HG02852 (cell line): ENCODE measurements at regions not wholly inside any gene's neighbourhood (a gene's known extent, or its start where the extent isn't known, plus 50 kb on each side); places are given as distances from the start of the nearest gene placed in this dataset.

Experiments used
- ATAC-seq: cut with Tn5 transposase; IDR thresholded peaks from one replicate; pipeline ENCODE4 v1.9.1; 2021; ENCODE audit warnings: mild to moderate bottlenecking, moderate library complexity; ENCODE audit not compliant: unreplicated experiment

DNA sequence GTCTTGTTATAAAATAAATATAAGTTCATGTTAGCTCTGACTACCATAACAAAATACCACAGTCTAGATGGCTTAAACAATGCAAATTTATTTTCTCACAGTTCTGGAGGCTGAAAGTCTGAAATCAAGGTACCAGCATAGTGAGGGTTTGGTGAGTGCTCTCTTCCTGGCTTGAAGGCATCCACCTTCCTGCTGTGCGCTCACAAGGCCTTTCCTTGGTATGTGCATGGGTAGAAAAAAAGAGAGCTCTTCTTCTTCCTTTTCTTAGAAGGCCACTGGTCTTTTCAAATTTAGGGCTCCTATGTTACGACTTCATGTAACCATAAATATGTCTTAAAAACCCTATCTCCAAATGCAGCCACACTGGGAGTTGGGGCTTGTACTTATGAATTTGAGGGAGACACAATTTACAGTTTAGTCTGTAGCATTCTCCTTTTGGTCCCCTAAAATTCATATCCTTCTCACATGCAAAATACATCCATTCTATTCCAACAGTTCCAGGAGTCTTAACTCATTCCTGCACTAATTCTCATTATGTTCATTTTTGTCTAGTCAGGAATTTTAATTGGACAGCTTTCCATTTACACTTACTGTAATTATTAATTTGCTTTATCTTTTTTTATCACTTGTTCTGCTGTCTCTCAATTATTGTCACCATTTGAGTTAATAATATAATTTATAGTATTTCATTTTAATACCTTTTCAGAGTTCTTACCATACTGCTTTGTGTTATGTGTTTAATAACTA, 381.9 kb upstream of the EPHA7 start:
- ATAC-seq, result no peak

DNA sequence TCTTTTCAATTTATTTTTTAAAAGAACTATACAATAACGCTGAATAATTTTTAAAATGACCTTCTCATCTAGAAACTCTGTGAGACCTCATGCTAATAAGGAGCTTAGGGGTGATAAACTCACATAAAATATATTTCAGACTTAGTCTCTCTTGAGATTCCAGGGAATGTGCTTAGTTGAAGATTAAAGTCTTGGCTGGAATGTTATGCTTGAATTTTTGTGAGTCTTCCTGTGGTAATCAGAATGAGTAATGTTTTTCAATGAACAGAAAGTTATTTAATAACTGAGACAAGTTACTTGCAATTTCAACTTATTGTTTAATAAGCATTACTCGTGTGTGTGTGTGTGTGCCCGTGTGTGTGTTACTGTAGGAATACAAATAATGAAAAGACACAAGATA, 379.9 kb upstream of the EPHA7 start:
- no peak for ATAC-seq

DNA sequence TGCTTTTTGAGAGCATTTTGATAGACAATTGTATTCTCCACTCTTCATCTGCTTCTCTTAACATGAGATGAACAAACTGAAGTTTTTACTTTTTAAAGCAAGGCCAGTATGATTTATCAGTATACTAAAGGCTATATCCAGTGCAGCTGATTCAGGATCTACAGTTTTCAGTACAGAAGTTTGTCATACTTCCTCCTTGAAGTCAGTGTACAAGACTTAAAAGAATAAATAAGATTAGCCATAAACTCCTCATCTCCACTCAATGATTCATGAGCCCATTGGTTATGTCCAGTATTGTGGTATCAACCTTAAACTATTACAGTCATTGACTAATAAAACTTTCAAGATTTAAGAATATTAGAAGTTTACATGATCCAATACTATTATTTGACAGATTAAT, 374.8 kb upstream of the EPHA7 start:
- no peak for ATAC-seq

DNA sequence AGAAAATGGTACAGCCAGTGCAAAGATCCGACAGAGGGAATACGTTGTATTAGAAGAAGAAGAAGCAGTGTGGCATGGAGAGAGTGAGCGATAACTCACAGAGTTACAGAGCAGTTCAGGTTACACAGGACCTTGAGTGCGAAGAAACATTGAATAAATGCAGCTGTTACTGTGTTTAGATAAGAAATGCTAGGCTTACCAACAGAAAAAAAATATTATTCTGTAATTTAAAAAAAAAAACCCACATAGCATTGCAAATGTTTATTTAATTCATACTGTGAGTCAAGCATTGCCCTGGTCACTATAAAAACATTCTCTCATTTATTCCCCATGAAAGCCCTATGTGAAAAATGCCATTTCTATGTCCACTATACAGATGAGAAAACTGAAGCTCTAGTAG, 373.4 kb upstream of the EPHA7 start:
- ATAC-seq, result no peak

DNA sequence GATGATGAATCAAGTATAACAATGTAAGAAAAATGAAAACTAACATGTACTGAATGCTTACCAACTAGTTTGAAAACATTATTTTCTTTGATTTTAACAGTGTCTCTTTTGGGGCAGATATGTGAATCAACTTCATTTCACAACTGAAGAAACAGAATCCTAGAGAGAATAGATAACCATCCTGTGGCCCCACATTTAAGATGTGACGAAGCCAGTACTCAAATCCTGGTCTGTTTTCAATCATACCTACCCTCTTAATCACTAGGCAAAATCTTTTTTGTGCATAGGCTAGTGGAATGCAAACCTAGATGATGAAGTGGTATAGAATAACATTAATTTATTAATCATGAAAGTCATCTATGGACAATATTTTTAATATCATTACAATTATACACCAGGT, 371.6 kb upstream of the EPHA7 start:
- no peak for ATAC-seq

DNA sequence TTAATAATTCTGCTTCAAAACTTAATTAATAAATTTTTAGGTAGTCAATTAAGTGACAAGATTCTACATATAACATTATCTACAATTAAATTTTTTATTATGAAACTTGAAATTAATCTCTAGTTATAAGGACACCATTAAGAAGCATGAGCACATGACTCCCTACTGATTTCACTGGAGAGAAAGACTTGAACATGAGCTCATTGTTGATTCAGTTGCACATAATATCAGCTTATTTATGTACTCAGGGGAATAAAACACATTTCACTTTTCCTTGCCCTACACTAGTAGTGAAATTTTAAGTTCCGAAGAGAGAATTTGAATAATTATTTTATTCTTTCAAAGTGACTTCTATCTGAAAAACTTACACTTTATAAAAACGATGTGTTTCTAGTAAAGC, 370.2 kb upstream of the EPHA7 start:
- ATAC-seq, result no peak

DNA sequence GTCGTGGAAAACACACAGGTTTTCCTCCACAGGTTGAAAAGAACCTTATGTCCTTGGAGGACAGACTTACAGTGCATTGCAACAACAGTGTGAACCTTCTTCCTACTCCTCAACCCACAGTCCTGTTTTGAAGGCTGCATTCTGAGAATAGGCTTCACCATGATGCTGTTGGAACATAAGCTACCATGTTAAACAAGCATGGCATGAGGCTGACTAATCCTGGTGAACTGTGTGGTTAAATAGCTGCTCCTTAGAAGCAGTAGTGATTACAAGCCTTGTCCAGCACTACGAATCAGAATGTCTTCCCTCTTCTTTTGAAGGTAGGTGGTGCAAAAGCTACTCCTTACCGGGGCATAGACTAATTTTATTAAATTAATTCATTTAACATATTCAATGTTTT, 368.5 kb upstream of the EPHA7 start:
- no peak for ATAC-seq

DNA sequence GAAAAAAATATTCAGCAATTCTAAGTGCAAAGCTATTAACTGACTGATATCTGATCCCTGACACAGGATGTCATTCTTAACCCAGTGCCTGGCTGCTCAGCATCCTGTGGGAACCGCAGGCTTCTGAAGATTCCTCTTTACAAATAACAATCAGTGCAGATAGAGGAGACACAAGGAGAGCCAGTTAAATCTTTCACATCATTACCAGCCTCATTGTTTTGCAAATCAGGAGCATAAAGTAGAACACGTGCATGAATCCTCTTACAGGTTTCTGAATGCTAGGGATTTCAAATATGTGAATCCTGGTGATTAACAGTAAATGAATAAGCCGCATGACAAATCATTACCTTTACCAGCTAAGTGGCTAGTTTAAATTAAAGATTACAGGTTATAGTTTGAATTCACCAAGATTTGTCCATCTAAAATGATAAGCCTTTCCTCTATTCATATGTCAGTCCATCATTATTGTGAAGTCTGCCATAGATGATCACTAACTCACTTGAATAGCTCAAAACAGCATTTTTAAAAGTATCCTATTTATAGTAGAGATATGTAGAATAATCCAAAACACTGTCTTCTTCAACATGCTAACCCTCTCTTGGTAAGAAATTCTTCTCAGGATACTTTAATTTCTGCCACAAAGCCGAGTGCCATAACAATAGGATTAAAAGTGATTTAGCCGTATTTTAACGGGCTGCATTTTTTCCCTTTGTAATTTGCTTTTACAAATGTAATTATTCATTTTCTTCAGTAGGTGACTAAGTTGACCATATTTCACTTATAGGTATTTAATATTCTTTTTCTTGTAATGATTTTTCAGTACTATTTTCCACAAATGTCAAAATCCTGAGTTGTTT, 367.3 kb upstream of the EPHA7 start:
- ATAC-seq, result no peak

DNA sequence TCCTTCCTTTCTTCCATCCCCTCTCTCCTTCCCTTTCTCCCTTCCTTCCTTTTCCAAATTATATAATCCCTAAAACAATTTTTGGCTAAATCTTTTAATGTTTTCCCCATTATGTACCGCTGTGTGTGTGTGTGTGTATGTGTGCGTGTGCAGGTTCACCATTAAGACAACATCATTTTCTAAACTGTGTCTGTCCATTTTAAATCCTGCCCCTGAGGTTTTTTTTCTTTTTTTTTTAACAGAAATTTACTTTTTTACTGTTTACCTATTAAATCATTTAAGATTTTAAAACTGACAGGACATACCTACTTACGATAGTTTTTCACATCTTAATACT, 366.3 kb upstream of the EPHA7 start:
- no peak for ATAC-seq

DNA sequence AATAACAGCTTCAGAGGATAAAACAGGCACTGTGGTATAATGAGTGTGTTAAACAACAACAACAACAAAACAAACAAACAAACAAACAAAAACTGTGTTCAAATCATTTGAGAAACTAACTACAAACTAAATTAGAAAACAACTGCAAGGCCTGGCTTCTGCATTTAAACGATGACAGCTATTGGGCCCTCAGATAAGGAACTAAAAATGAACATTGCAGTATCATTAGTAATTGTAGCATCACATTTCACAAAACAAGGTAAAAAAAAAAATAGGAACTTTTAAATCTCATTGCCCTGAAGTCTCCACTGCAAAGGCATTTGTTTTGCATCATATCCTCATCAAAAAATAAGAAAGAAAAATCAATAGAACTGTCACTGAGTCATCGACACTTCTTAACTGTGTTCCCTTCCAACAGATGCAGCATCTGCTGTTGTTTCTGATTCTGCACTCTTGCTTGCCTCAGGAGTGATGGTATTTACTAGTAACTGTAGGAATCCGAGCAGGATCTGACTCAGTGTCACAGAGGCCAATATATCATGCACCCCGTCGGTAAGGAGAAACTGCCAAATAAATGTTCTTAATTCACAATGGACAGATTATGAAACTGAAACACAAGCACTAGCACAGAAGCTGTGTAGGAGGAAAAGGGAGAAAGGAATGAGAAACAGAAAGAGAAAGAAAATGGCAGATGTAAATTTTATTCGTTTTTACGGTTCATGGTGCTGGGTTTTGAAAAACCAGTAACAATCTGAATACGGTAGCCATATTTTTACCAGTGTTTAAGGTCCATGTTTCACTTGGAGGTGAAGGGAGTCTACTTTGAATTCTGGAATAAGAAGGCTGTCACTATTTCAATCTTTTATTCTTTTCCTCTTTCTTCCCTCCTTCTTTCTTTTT, 365.7 kb upstream of the EPHA7 start:
- ATAC-seq, result no peak

DNA sequence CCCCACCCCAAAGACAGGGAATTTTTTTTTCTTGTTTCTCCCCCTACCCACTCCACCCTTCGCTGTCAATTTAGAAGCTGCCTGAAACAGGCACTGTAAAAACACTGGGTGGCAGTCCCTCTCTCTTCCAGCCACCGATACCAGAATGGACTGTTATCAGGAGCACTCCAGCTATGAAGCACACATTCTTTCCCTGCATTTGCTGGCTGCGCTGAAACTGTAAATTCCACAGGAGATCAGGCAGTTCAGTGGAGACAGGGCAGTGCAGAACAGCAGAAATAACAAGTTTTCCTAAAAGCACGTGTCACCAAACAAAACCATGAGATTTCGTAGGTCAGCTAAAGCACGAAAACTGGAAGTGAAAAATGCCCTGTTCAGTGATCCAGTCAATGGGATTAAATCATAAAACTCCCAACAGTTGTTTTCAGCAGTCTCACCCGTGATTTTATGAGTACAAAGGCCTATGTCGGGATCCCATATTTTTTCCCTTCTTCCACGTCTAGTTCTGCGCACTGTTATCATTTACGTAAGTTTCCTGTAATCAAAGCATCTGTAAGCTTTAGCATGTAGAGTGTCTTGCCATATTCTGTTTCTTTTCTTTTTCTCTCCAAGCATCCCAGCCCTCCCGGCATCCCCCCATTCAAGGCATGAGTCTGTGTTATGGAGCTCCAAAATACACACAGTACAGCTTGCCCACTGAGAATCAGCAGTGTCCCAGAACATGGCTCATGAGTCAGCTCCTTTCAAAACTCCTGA, 359.9 kb upstream of the EPHA7 start:
- ATAC-seq, result no peak

DNA sequence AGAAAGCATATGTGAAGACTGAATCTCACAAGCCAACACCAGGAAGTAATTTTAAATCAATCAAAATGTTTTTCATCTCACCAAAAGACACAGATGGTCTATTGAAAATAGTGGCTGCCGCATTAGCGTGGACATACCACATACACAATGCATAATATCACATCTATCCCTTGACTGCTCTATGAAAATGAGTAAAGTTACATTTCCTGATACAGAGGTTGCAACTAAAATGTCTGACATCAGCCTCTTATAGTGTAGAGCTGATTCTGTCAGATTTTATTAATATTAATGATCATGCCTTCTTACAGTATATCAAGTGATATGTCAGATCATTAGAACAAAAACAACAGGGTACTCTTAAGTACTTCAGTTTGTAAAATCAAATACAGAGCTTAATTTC, 339.8 kb upstream of the EPHA7 start:
- no peak for ATAC-seq

DNA sequence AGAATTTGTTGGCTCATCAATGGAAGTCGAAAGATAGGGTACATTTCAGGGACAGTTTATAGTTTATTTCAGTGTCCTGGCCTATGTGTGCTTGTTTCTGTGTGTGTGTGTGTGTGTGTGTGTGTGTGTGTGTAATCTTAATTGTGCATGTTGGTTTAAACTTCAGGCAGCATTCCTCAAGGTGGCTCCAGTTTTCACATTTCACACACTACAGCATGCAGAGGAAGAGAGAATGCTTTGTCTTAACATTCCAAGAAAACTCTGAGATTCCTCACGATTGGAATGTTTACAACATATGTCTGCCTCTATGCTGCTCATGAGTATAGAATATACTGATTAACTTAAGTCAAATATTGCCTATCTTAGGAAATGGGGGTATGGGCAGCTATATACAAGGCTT, 332.6 kb upstream of the EPHA7 start:
- no peak for ATAC-seq

DNA sequence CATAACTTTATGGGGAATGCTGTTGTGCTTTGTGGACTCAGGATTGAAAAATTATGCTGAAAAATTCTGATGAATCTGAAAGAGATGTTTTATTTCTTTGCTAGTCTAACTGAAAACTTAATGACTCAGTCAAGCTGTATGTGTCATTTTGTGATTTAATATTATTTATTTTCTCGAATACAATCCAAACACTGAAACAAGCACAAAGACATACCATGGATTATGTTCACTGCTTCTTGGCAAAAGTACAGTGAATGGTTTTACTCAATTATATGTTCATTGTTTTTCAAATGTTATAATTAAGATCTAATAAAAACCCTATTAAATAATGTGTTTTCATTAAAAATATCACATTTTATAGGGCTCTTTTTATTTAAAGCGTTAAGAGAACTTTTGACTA, 330.6 kb upstream of the EPHA7 start:
- no peak for ATAC-seq

DNA sequence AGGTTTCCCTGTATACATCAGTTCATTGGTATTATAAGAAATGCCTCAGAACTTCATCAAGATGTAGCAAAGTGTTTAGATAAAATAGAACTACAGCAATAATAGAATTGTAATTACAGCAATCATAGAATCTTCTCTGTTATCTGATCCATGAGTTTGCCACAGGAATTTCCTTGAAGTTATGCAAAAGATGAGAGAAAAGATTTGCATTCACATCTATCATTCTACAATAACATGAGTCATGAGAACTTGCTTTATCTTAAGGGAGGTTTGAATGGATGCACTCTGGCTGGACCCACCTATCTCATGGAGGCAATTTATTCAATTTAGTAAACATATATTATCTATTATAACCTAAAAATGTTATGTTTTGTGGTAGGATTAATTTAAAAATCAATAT, 329.8 kb upstream of the EPHA7 start:
- ATAC-seq, result no peak

DNA sequence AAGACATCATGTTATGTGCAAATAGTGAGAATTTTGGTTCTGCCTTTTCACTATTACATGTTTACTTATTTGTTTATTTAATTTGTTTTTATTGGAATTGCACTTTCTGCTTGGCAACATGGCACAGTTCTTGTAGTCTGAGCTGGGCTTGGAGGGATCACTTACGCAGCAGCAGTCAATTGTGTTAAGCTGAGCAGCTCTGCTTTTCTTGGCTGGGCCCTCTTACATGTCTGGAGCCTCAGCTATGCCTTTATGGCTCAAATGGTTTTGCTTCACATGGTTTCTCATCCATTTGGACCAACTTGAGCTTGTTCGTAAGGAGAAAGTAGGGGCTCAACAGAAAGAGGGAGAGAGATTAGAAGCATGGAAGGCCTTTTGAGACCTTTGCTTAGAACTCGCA, 327.5 kb upstream of the EPHA7 start:
- ATAC-seq, result no peak

DNA sequence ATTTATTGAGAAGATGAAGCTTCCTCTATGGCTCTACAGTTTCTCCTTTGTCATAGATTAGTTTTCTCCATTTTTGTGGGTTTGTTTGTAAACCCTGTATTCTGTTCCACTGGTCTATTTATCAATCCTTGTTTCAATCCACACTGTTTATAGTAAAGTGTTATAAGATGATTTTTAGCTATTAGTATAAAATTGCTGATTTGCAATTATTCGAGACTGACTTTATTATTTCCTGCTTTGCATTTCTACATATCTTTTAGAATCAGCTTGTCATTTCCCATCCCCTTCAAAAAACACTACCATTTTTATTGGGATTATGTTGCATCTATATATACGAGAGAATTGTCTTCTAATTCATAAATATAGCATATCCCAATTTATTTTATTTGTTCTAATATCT, 325.9 kb upstream of the EPHA7 start:
- no peak for ATAC-seq

DNA sequence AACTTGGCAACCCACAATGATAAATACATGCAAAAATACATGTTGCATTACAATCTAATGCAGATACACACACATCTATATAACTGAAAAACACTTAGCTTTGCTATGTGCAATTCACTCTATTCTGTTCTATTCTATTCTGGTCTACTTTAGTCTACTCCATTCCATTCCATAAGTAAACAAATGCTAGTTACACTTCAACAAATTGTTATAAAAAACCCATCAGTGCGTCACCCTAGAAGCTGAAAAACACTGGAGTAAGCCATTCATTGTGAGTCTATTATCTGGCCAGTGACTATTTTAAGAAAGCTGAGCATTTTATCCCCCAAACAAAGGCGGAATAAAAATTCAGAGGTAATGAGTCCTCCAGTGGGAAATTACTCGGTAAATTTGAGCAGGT, 315.7 kb upstream of the EPHA7 start:
- ATAC-seq, result no peak

DNA sequence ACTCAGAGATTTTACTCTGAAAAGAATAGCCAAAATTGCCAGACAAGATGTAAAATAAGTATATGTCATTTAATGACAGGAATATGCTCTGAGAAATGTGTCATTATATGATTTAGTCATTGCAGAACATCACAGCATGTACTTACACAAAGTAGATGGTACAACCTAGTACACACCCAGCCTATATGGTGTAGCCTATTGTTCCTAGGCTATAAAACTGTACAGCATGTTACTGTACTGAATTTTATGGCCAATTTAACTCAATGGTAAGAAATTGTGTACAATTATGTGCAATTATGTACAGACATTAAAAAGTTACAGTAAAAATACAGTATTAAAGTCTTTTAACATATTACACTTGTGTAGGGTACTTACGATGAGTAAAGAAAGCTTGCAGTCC, 311.9 kb upstream of the EPHA7 start:
- no peak for ATAC-seq

DNA sequence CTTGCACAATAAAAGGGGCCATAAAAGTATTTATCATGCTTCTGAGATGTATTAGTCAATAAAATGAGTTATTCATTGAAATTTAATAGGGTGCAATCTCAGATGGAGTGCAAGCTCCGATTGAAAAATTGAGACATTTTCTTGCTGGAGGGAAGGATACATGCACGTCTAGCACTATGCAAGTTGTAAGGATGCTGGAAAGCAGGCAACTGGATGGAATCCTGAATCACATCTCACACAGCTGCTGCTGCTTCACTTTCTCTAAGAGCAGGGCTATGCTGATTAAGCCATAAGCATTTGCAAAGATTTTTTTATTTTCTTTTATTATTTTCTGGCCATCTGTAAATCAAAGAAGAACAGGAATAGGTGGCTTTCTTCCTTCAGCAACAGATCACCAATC, 308.8 kb upstream of the EPHA7 start:
- no peak for ATAC-seq

DNA sequence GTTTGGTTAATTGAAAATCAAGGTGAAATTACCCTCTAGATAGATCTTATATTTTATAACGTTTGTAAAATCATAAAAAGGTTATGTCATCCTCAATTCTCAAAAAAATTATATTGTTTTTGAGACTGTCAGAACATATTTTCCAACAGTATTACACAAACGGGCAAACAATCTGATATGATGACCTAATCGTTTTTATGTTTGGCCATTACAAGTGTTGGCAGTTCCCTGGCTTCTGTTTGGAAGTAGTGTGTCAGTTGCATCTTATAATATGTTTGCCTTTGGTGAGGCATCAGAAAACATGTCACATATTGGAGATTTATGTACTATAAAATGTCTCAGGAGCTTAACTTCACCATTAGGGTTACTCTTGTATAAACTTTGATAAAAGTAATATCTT, 308.1 kb upstream of the EPHA7 start:
- ATAC-seq, result no peak
